Breast epithelium (tissue), 4 donors: ENCODE measurements at regions not wholly inside any gene's neighbourhood (a gene's known extent, or its start where the extent isn't known, plus 50 kb on each side); places are given as distances from the start of the nearest gene placed in this dataset.

Source experiments
- DNase-seq, 2 donors: peaks; one replicate each; pipeline ENCODE4 v3.0.0-alpha.2; 2019; ENCODE audit warnings: low spot score in 2 of 2
- H3K27ac ChIP-seq, 2 donors: fragments of 200-600 bp; sonication (generic) in 1 of 2; one replicate each; pipeline ENCODE4 v1.5.1; 2016 to 2019; ENCODE audit warnings: mild to moderate bottlenecking in 1 of 2
- H3K27me3 ChIP-seq, 2 donors: fragments of 200-600 bp; sonication (generic) in 1 of 2; one replicate each; pipeline versions ENCODE4 v1.5.1 to v1.6.0; 2017 to 2019; ENCODE audit warnings: control low read depth in 1 of 2, mild to moderate bottlenecking in 1 of 2
- H3K36me3 ChIP-seq: fragments of 200-600 bp; one replicate; pipeline ENCODE4 v1.5.1; 2019
- H3K4me1 ChIP-seq, 2 donors: fragments of 200-600 bp; sonication (generic); one replicate each; pipeline ENCODE4 v1.5.1; 2016 to 2019; ENCODE audit warnings: control low read depth in 1 of 2
- H3K4me3 ChIP-seq, 3 donors: fragments of 200-600 bp; sonication (generic); 1 replicate in 2 of 3; 2 replicates in 1 of 3; pipeline ENCODE4 v1.5.1; 2016 to 2019; ENCODE audit warnings: mild to moderate bottlenecking in 3 of 3, moderate library complexity in 2 of 3
- H3K9me3 ChIP-seq, 2 donors: fragments of 200-600 bp; sonication (generic) in 1 of 2; one replicate each; pipeline ENCODE4 v1.5.1; 2016 to 2019; ENCODE audit warnings: control low read depth in 1 of 2
- POLR2A ChIP-seq: fragments of 450-650 bp; IDR thresholded peaks from one replicate; pipeline ENCODE4 v1.6.1; 2016; ENCODE audit warnings: antibody characterized with exemption, mild to moderate bottlenecking, moderate library complexity
- POLR2AphosphoS5 ChIP-seq, 3 donors: sonication (generic); formaldehyde crosslinking; IDR thresholded peaks; one replicate each; pipeline ENCODE4 v1.6.1; 2017; ENCODE audit warnings: antibody characterized with exemption in 3 of 3
- intact Hi-C: fragments of 100-400 bp; cut with DNase I; formaldehyde crosslinking; loops from one replicate; pipeline ENCODE4 v1.15.1; 2023; ENCODE audit warnings: low total_unique reads
- TF ChIP-seq, protein P1 (sequence below), 3 donors: fragments of 450-650 bp; IDR thresholded peaks; one replicate each; pipeline ENCODE4 v1.5.1; 2016 to 2017; ENCODE audit warnings: antibody characterized with exemption in 3 of 3, mild to moderate bottlenecking in 3 of 3, moderate library complexity in 3 of 3

DNA sequence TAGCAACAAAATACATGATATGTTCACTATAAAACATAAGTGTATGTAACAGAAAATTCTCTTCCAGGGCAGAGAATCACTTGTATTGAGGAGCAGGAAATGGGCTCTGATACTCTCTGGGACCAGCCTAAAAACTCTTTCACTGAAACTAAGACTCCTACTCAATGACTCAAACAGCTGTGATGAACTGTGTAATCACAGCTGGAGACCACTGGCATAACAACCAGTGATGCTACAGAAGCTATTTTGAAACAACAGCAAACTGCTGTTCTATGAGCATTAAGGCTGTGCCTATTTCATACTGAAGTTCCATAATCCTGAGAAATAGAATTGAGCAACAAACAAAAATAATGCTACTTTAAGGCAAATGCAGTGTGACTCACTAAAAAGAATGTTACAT is 594.0 kb downstream of the HINT1 start:
- intact Hi-C loops, result no loop called here
- Histone ChIP-seq H3K9me3 (no peaks in the 10 kb centered on the region), H3K27me3 (no peaks in the 10 kb centered on the region), H3K27ac (no peak overlapping the region), H3K36me3 (no peaks in the 10 kb centered on the region), H3K4me1 (no peaks in the 10 kb centered on the region), H3K4me3 (no peak overlapping the region)
- TF ChIP-seq POLR2A, result no peak
- TF ChIP-seq POLR2AphosphoS5 (IDR thresholded peaks at IDR 0.05), result no peak
- TF ChIP-seq, protein P1, sequence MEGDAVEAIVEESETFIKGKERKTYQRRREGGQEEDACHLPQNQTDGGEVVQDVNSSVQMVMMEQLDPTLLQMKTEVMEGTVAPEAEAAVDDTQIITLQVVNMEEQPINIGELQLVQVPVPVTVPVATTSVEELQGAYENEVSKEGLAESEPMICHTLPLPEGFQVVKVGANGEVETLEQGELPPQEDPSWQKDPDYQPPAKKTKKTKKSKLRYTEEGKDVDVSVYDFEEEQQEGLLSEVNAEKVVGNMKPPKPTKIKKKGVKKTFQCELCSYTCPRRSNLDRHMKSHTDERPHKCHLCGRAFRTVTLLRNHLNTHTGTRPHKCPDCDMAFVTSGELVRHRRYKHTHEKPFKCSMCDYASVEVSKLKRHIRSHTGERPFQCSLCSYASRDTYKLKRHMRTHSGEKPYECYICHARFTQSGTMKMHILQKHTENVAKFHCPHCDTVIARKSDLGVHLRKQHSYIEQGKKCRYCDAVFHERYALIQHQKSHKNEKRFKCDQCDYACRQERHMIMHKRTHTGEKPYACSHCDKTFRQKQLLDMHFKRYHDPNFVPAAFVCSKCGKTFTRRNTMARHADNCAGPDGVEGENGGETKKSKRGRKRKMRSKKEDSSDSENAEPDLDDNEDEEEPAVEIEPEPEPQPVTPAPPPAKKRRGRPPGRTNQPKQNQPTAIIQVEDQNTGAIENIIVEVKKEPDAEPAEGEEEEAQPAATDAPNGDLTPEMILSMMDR (IDR thresholded peaks at IDR 0.05), result no peak
- no peak for DNase-seq

DNA sequence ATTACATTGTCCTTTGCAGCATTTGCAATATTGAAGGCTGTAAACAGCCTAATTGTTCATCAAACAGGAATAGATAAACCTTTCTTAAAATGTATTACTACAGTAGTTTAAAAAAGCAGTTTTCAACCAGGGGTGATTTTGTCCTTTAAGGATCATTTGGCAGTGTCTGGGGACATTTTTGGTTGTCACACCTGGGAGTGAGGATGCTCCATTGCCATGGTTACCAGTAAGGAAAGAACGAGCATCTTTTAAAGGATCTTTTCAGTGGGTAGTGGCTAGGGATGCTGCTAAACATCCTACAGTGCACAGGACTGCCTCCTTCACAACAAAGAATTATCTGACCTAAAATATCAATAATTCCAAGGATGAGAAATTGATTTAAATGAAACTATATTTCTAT is 596.3 kb downstream of the HINT1 start:
- H3K4me3 ChIP-seq, result no peak overlapping the region
- no peak for TF ChIP-seq POLR2A
- TF ChIP-seq POLR2AphosphoS5 (IDR thresholded peaks at IDR 0.05), result no peak
- TF ChIP-seq, protein P1 (IDR thresholded peaks at IDR 0.05), result no peak
- intact Hi-C loops, result no loop called here
- H3K36me3 ChIP-seq, result no peaks in the 10 kb centered on the region
- H3K27me3 ChIP-seq, result no peaks in the 10 kb centered on the region
- H3K27ac ChIP-seq, result no peak overlapping the region
- DNase-seq, result no peak
- H3K4me1 ChIP-seq, result no peaks in the 10 kb centered on the region
- H3K9me3 ChIP-seq, result no peaks in the 10 kb centered on the region

DNA sequence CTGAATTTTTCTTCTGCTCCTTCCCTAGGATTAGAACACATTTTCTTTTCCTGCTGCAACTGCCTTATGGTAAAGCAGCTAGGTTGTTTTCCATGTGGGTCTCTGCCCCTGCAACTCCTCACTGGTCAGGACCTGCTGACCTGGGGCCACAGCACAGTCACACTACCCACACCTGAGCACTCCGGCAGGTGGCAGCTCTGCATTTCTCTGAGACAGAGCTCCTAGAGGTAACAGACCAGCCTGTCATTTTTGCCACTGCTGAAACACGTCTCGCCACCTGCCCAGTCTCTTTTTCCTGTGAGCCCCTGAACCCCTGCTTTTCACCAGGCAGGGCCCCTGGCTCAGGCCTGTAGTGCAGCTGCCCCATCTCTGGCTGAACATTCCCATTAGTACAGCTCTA is 609.6 kb downstream of the HINT1 start:
- Histone ChIP-seq H3K9me3 (peaks cover 0 to 10% of the 10 kb centered on the region in 2 donors), H3K36me3 (no peaks in the 10 kb centered on the region), H3K27ac (no peak overlapping the region), H3K4me1 (no peaks in the 10 kb centered on the region), H3K27me3 (no peaks in the 10 kb centered on the region), H3K4me3 (no peak overlapping the region)
- DNase-seq, result no peak
- intact Hi-C loops, result no loop called here
- TF ChIP-seq POLR2AphosphoS5 (IDR thresholded peaks at IDR 0.05) (no peak), POLR2A (no peak)
- TF ChIP-seq, protein P1 (IDR thresholded peaks at IDR 0.05), result no peak

DNA sequence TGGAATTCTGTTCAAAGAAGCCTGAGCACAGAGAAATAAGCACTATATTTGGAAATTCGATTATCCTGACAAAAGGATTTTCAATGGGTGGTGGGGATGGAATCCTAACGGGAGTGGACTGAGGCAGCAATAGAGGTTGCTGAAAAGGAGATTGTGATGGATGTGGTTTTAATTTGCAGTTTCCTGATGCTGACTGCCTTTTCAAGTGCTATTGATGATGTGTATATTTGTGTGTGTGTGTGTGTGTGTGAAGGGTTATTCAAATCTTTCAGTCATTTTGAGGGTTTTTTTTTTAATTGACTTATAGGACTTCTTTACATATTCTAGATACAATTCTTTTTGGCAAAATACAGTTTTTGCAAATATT is 614.5 kb downstream of the HINT1 start:
- Histone ChIP-seq H3K36me3 (no peaks in the 10 kb centered on the region), H3K27me3 (no peaks in the 10 kb centered on the region), H3K4me3 (no peak overlapping the region), H3K9me3 (peaks cover 0 to 4% of the 10 kb centered on the region in 2 donors), H3K4me1 (no peaks in the 10 kb centered on the region), H3K27ac (no peak overlapping the region)
- DNase-seq, result no peak
- intact Hi-C loops, result no loop called here
- TF ChIP-seq, protein P1 (IDR thresholded peaks at IDR 0.05), result no peak
- no peak for TF ChIP-seq POLR2A
- TF ChIP-seq POLR2AphosphoS5 (IDR thresholded peaks at IDR 0.05), result no peak

DNA sequence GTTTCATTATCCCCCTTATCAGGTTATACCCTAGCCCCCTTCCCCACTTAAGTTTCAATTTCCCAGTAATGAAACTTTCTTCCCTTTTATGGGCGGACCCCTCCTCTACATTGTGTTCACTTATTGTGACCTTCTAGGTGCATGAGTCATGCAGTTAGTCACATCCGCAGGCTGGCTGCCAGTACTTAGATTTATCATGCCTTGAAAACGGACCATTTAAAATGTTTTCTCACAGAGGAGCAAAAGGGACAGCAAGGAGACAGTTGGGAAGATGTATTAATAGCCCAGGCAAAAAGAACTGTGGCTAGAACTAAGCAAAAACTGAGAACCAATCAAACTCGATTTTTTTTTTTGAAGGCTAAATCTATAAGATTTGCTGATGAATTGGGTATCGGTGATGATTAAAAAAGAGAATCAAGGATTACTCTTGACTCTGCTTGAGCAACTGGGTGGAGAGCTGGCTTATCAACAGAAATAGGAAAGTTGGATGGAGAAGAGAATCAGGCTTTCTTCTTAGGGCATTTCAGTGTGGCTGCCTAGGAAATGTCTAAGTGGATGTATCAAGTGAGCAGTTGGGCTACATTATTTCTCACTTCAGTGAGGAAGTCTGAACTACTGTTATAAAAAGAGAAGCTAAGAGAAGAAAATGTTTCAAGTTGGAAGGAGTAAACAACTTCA is 615.0 kb downstream of the HINT1 start:
- no peak for DNase-seq
- intact Hi-C loops, result no loop called here
- TF ChIP-seq, protein P1 (IDR thresholded peaks at IDR 0.05), result no peak
- no peak for TF ChIP-seq POLR2AphosphoS5 (IDR thresholded peaks at IDR 0.05)
- no peak for TF ChIP-seq POLR2A
- H3K9me3 ChIP-seq, result peaks cover 0 to 9% of the 10 kb centered on the region in 2 donors
- H3K27ac ChIP-seq, result no peak overlapping the region
- no peaks in the 10 kb centered on the region for H3K4me1 ChIP-seq
- H3K36me3 ChIP-seq, result no peaks in the 10 kb centered on the region
- H3K4me3 ChIP-seq, result no peak overlapping the region
- no peaks in the 10 kb centered on the region for H3K27me3 ChIP-seq
